Activated naive CD8-positive, alpha-beta T cell treated with anti-CD3 and anti-CD28 coated beads for 36 hours (primary cell): ENCODE measurements at regions not wholly inside any gene's neighbourhood (a gene's known extent, or its start where the extent isn't known, plus 50 kb on each side); places are given as distances from the start of the nearest gene placed in this dataset.

Experiments
- DNase-seq: peaks from one replicate; pipeline ENCODE4 v3.0.0; 2021
- H3K27ac Mint-ChIP-seq: one replicate; pipeline ENCODE4 v1.8.0; 2022; ENCODE audit warnings: mild to moderate bottlenecking, moderate library complexity, mixed read lengths
- H3K27me3 Mint-ChIP-seq: one replicate; pipeline ENCODE4 v1.8.0; 2022; ENCODE audit warnings: mild to moderate bottlenecking, mixed read lengths
- H3K36me3 Mint-ChIP-seq: one replicate; pipeline ENCODE4 v1.8.0; 2021; ENCODE audit warnings: mild to moderate bottlenecking, mixed read lengths
- H3K4me1 Mint-ChIP-seq: one replicate; pipeline ENCODE4 v1.8.0; 2021; ENCODE audit warnings: mixed read lengths
- H3K4me3 Mint-ChIP-seq: one replicate; pipeline ENCODE4 v1.8.0; 2022; ENCODE audit warnings: mild to moderate bottlenecking, moderate library complexity, mixed read lengths
- H3K9me3 Mint-ChIP-seq: one replicate; pipeline ENCODE4 v1.8.0; 2022; ENCODE audit warnings: mixed read lengths

GRCh38 chr17:36791150-36791941, 145.9 kb upstream of the LHX1 start:
- no peak for DNase-seq
- Mint-ChIP-seq H3K27me3 (peaks cover 42% of the 10 kb centered on the region), H3K9me3 (peaks cover 2% of the 10 kb centered on the region), H3K4me1 (no peaks in the 10 kb centered on the region), H3K36me3 (peaks cover 1% of the 10 kb centered on the region), H3K4me3 (no peak overlapping the region), H3K27ac (no peak overlapping the region)

- Mint-ChIP-seq H3K9me3 (no peaks in the 10 kb centered on the region), H3K36me3 (no peaks in the 10 kb centered on the region), H3K27ac (no peak overlapping the region), H3K4me1 (no peaks in the 10 kb centered on the region), H3K27me3 (peaks cover 37% of the 10 kb centered on the region), H3K4me3 (no peak overlapping the region)
- DNase-seq: no peak
Measured at GRCh38 chr17:36791942-36792475, 145.3 kb upstream of the LHX1 start.

- no peak overlapping the region for H3K4me3 Mint-ChIP-seq
Measured at GRCh38 chr17:36792849-36793248, 144.4 kb upstream of the LHX1 start.

GRCh38 chr17:36793976-36794375, 143.3 kb upstream of the LHX1 start:
- Mint-ChIP-seq H3K27ac (no peak overlapping the region), H3K4me1 (no peaks in the 10 kb centered on the region), H3K27me3 (peaks cover 29% of the 10 kb centered on the region), H3K9me3 (peaks cover 2% of the 10 kb centered on the region), H3K4me3 (no peak overlapping the region), H3K36me3 (no peaks in the 10 kb centered on the region)
- DNase-seq: no peak

More at GRCh38 chr17:36792849-36793248, 144.4 kb upstream of the LHX1 start:
- no peaks in the 10 kb centered on the region for H3K4me1 Mint-ChIP-seq
- H3K36me3 Mint-ChIP-seq: no peaks in the 10 kb centered on the region
- H3K27ac Mint-ChIP-seq: no peak overlapping the region
- DNase-seq: no peak
- H3K9me3 Mint-ChIP-seq: peaks cover 2% of the 10 kb centered on the region
- peaks cover 32% of the 10 kb centered on the region for H3K27me3 Mint-ChIP-seq

GRCh38 chr17:36807496-36808179, 129.6 kb upstream of the LHX1 start:
- DNase-seq: no peak
- Mint-ChIP-seq H3K4me3 (no peak overlapping the region), H3K4me1 (no peaks in the 10 kb centered on the region), H3K27me3 (peaks cover 68% of the 10 kb centered on the region), H3K36me3 (no peaks in the 10 kb centered on the region), H3K27ac (no peak overlapping the region), H3K9me3 (no peaks in the 10 kb centered on the region)

- no peaks in the 10 kb centered on the region for H3K4me1 Mint-ChIP-seq
- no peak for DNase-seq
- no peak overlapping the region for H3K4me3 Mint-ChIP-seq
- H3K27ac Mint-ChIP-seq: no peak overlapping the region
- peaks cover 73% of the 10 kb centered on the region for H3K27me3 Mint-ChIP-seq
- H3K36me3 Mint-ChIP-seq: no peaks in the 10 kb centered on the region
- H3K9me3 Mint-ChIP-seq: no peaks in the 10 kb centered on the region
Measured at GRCh38 chr17:36808180-36808661, 129.1 kb upstream of the LHX1 start.

- H3K9me3 Mint-ChIP-seq: no peaks in the 10 kb centered on the region
- H3K36me3 Mint-ChIP-seq: no peaks in the 10 kb centered on the region
- no peak overlapping the region for H3K4me3 Mint-ChIP-seq
- H3K27me3 Mint-ChIP-seq: peaks cover 87% of the 10 kb centered on the region
- H3K27ac Mint-ChIP-seq: no peak overlapping the region
- no peaks in the 10 kb centered on the region for H3K4me1 Mint-ChIP-seq
- no peak for DNase-seq
Measured at GRCh38 chr17:36812762-36813161, 124.5 kb upstream of the LHX1 start.

- Mint-ChIP-seq H3K27me3 (peaks cover 83% of the 10 kb centered on the region), H3K4me3 (no peak overlapping the region), H3K9me3 (no peaks in the 10 kb centered on the region), H3K4me1 (no peaks in the 10 kb centered on the region), H3K27ac (no peak overlapping the region), H3K36me3 (no peaks in the 10 kb centered on the region)
- no peak for DNase-seq
Measured at GRCh38 chr17:36813357-36813756, 123.9 kb upstream of the LHX1 start.

- DNase-seq: no peak
- H3K27ac Mint-ChIP-seq: no peak overlapping the region
- no peaks in the 10 kb centered on the region for H3K9me3 Mint-ChIP-seq
- H3K4me1 Mint-ChIP-seq: no peaks in the 10 kb centered on the region
- no peak overlapping the region for H3K4me3 Mint-ChIP-seq
- H3K36me3 Mint-ChIP-seq: no peaks in the 10 kb centered on the region
- H3K27me3 Mint-ChIP-seq: peaks cover 82% of the 10 kb centered on the region
Measured at GRCh38 chr17:36813957-36814563, 123.2 kb upstream of the LHX1 start.

GRCh38 chr17:36814958-36815357, 122.3 kb upstream of the LHX1 start:
- Mint-ChIP-seq H3K27me3 (peaks cover 84% of the 10 kb centered on the region), H3K4me3 (no peak overlapping the region), H3K36me3 (no peaks in the 10 kb centered on the region)

GRCh38 chr17:36816214-36816906, 120.9 kb upstream of the LHX1 start:
- Mint-ChIP-seq H3K27me3 (peaks cover 78% of the 10 kb centered on the region), H3K9me3 (no peaks in the 10 kb centered on the region), H3K27ac (no peak overlapping the region), H3K4me3 (no peak overlapping the region), H3K4me1 (no peaks in the 10 kb centered on the region), H3K36me3 (no peaks in the 10 kb centered on the region)
- DNase-seq: no peak

More at GRCh38 chr17:36814958-36815357, 122.3 kb upstream of the LHX1 start:
- Mint-ChIP-seq H3K4me1 (no peaks in the 10 kb centered on the region), H3K27ac (no peak overlapping the region), H3K9me3 (no peaks in the 10 kb centered on the region)
- DNase-seq: no peak

GRCh38 chr17:36816907-36817288, 120.4 kb upstream of the LHX1 start:
- Mint-ChIP-seq H3K27me3 (peaks cover 78% of the 10 kb centered on the region), H3K27ac (no peak overlapping the region), H3K4me3 (no peak overlapping the region), H3K36me3 (no peaks in the 10 kb centered on the region), H3K9me3 (no peaks in the 10 kb centered on the region), H3K4me1 (no peaks in the 10 kb centered on the region)
- no peak for DNase-seq

- Mint-ChIP-seq H3K27me3 (peaks cover 76% of the 10 kb centered on the region), H3K36me3 (no peaks in the 10 kb centered on the region), H3K4me3 (no peak overlapping the region), H3K4me1 (no peaks in the 10 kb centered on the region), H3K27ac (no peak overlapping the region), H3K9me3 (no peaks in the 10 kb centered on the region)
- DNase-seq: no peak
Measured at GRCh38 chr17:36817483-36818048, 119.7 kb upstream of the LHX1 start.

GRCh38 chr17:36818134-36818825, 119.0 kb upstream of the LHX1 start:
- H3K36me3 Mint-ChIP-seq: no peaks in the 10 kb centered on the region
- no peaks in the 10 kb centered on the region for H3K4me1 Mint-ChIP-seq
- DNase-seq: no peak
- H3K4me3 Mint-ChIP-seq: no peak overlapping the region
- peaks cover 73% of the 10 kb centered on the region for H3K27me3 Mint-ChIP-seq
- no peak overlapping the region for H3K27ac Mint-ChIP-seq
- no peaks in the 10 kb centered on the region for H3K9me3 Mint-ChIP-seq
